NCI-H226 (cell line): ENCODE measurements at regions not wholly inside any gene's neighbourhood (a gene's known extent, or its start where the extent isn't known, plus 50 kb on each side); places are given as distances from the start of the nearest gene placed in this dataset.

Experiments
- DNase-seq: peaks from one replicate; pipeline ENCODE4 v3.0.0-alpha.2; 2015

- DNase-seq: no peak
Measured at GRCh38 chr12:58602179-58602578, 318.1 kb downstream of the LRIG3 start.

GRCh38 chr12:58602736-58603135, 317.6 kb downstream of the LRIG3 start:
- no peak for DNase-seq

- no peak for DNase-seq
Measured at GRCh38 chr12:58607805-58608204, 312.5 kb downstream of the LRIG3 start.

- no peak for DNase-seq
Measured at GRCh38 chr12:58608711-58609110, 311.6 kb downstream of the LRIG3 start.

- no peak for DNase-seq
Measured at GRCh38 chr12:58615047-58615446, 305.3 kb downstream of the LRIG3 start.

GRCh38 chr12:58615576-58615975, 304.7 kb downstream of the LRIG3 start:
- DNase-seq: no peak

- DNase-seq: no peak
Measured at GRCh38 chr12:58616618-58617017, 303.7 kb downstream of the LRIG3 start.

- DNase-seq: no peak
Measured at GRCh38 chr12:58621126-58621525, 299.2 kb downstream of the LRIG3 start.

GRCh38 chr12:58629376-58629775, 290.9 kb downstream of the LRIG3 start:
- no peak for DNase-seq

- peak; percentile 67 for DNase-seq
Measured at GRCh38 chr12:58633479-58633878, 286.8 kb downstream of the LRIG3 start.

- DNase-seq: peak; percentile 86
Measured at GRCh38 chr12:58639318-58639934, 280.9 kb downstream of the LRIG3 start.

- peak; percentile 75 for DNase-seq
Measured at GRCh38 chr12:58640314-58640713, 280.0 kb downstream of the LRIG3 start.

GRCh38 chr12:58645946-58646345, 274.4 kb downstream of the LRIG3 start:
- no peak for DNase-seq

GRCh38 chr12:58647495-58647894, 272.8 kb downstream of the LRIG3 start:
- DNase-seq: no peak

- no peak for DNase-seq
Measured at GRCh38 chr12:58648176-58648575, 272.1 kb downstream of the LRIG3 start.

- DNase-seq: no peak
Measured at GRCh38 chr12:58651850-58652249, 268.5 kb downstream of the LRIG3 start.

GRCh38 chr12:58654021-58654420, 266.3 kb downstream of the LRIG3 start:
- DNase-seq: no peak

- no peak for DNase-seq
Measured at GRCh38 chr12:58655375-58655774, 264.9 kb downstream of the LRIG3 start.

- no peak for DNase-seq
Measured at GRCh38 chr12:58656254-58657009, 263.9 kb downstream of the LRIG3 start.

- no peak for DNase-seq
Measured at GRCh38 chr12:58657190-58657589, 263.1 kb downstream of the LRIG3 start.

GRCh38 chr12:58665375-58665774, 254.9 kb downstream of the LRIG3 start:
- no peak for DNase-seq

- DNase-seq: no peak
Measured at GRCh38 chr12:58668233-58668632, 252.1 kb downstream of the LRIG3 start.

GRCh38 chr12:58668871-58669270, 251.4 kb downstream of the LRIG3 start:
- DNase-seq: no peak

- DNase-seq: no peak
Measured at GRCh38 chr12:58670623-58671022, 249.7 kb downstream of the LRIG3 start.

GRCh38 chr12:58671196-58671595, 249.1 kb downstream of the LRIG3 start:
- DNase-seq: no peak
